ENCODE measurements at regions not wholly inside any gene's neighbourhood (a gene's known extent, or its start where the extent isn't known, plus 50 kb on each side); places are given as distances from the start of the nearest gene placed in this dataset.
"Not testable (repeated sequence)": the region's sequence is repeated elsewhere in the genome, so short reads cannot be mapped to it uniquely, and the experiment has no call there.

DNA sequence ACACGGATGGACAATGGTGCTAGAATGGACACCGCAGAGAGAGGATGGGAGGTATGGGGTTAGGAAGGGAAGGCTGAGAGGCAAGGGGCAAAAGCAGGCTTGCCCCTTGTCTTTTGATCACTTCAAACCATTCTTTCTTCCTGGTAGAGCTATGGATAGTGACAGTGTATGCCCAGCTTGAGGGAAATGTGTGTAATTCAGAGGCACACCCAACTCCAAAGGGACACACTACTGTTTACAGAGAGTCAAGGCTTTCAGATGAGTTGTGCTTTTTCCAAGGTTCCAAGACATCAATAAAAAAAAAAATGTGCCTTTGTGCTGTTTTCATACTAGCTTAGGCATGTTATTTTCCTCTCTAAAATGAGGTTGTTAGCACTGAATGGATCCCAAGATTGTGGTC is 185.0 kb downstream of the MCHR2 start:
- no peak for DNase-seq

DNA sequence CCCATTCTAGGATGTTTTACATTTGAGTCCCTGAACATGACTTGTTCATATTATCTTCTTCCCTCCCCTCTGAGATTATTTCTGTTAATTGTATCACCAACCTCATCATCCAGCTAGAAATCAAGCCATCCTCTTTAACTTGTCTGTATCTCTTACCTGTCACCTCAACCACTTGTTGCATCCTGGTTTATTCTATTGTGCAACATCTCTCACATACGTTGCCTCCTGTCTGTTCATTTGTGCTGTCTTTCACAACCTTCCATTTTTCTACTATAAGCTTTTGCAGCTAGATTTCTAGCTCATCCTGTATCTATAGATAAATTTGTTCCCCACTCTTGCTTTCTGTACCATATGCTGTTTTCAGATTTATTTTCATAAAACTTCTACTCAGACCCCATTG is 183.7 kb downstream of the MCHR2 start:
- no peak for DNase-seq

DNA sequence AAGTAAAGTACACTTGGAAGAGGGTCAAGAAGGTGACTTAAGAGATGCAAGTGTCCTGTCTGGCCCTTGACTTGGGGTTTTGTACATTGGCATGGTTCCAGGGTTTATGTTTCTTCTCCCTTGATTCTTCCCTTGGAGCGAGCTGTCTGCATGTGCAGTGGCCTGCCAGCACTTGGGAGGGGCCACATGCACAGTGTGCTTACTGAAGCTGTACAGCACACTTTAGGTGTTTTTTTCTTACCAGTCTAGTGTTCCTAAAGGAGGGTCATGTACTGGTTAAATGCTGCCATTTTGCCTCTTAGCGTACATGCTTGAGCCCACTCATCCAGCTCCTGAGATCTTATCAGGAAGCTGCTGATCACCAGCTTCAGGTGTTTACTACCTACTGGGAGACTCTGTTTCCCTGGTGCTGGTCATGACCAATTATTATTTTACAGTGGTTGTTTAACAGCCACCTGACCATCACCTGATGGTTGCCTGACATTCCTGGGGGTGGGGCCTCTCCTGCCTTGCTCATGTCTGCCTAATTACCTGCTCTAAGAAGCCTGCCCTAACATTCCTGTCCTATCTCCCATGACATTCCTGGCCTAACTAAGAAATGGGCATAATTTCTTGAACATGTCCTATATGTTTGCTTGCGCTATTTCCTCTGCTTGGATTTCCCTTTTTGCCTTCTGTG is 182.9 kb downstream of the MCHR2 start:
- no peak for DNase-seq

DNA sequence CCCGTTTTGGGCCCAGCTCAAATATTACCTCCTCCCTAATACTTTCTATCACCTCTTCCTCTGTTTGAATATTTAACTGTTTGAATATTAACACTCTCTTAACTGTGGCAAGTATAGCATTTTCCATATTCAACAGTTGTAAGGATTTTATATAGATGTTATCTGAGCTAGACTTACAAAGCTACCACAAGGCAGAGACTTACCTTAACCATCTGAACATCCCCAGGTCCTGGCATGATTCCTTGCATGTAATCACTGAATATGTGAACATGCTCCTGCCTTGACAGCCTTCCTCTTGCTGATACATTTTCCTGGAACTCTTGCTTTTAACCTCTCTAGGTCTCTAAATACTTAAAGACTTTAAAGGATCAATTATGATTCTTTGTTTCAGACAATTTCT is 182.4 kb downstream of the MCHR2 start:
- DNase-seq: no peak

DNA sequence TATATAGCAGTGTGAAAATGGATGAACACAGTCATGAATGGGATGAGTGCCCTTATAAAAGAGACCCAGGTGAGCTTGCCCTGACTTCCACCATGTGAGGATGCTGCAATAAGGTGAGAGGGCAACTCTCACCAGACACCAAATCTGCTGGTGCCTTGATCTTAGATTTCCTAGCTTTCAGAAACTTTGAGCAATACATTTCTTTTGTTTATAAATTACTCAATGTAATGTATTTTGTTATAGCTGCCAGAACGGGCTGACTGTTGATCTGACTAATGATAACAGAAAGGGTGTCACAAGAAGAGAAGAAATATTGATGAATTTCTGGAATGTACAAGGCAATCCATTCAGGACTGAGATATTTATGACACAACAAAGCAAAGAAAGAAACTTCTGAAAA is 180.5 kb downstream of the MCHR2 start:
- DNase-seq: no peak

DNA sequence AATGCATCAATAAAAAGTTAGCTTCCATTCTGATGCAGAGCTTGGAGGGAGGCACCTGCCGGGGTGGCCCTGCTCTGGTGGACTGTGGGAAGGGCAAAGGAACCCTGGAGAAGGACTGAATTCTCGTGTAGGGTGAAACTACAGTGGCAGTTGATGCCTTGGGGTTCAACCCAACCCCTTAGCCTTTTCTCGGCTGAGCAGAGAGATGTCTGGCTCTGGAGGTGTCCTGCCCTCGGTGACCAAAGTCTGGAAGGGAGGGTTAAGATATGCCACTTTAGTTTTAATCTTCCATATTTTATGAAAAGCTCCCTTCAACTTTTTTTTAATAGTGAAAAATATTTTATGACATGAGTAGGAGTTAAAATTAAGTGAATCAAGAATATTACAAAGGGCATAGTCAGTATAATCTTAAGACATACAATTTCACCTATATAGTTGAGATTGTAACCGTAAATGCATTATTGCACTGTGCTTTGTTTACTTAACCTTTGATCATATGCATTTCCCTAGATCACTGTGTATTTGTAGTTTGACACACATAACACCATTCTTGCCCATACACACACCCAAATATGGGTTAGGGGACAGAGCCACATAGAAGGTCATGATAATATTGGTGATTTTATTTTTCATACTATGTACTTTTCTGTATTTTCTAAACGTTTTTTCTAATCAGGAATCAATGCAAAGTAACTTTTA is 179.6 kb downstream of the MCHR2 start:
- no peak for DNase-seq

DNA sequence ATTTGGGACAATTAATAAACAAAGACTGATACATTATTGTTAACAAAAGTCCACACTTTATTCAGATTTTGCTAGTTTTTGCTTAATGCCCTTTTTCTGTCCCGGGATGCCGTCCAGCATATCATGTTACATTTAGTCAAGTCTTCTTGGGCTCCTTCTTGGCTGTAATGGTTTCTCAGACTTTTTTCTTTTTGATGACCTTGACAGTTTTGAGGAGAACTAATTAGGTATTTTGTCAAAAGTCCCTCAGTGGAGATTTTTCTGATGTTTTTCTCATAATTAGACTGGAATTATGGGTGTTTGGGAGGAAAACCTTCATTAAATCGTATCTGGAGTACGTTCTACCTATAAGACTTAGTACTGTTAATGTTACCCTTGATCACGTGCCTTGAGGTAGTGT is 177.2 kb downstream of the MCHR2 start:
- no peak for DNase-seq

DNA sequence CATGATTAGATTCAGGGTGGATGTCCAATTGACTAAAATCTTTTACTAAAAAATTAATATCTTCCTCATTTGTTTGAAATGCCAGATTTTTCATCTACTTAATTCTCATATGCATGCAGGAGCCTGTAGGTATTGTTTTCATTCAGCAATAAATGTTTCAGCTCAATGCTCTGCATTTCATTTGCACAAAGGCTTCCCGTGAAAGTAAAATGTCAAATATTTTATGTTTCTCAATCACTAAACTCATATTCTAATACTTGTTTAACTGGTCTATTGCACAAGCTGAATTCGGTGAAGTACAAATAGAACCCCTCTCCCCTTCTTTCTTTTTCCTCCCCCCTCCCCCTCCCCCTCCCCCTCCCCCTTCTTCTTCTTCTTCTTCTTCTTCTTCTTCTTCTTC is 175.9 kb downstream of the MCHR2 start:
- no peak for DNase-seq

DNA sequence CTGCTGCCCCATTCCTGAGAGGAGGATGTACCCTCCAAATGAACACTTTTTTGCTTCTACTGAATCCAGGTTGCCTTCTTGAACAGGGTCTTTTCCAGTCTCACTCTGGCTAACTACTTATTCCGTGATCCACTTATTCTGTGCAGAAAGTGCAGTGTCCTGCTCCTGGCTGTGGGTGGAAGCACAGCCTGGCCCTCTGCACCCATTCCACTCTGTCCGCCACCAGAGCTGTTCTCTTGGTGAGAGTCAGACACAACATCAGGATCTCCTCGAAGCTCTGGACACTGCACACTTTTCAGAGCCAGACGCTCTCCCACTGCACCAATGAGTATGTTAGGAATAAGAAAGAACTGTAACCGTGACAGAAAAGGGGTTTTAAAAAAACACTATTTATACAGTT is 174.2 kb downstream of the MCHR2 start:
- no peak for DNase-seq

DNA sequence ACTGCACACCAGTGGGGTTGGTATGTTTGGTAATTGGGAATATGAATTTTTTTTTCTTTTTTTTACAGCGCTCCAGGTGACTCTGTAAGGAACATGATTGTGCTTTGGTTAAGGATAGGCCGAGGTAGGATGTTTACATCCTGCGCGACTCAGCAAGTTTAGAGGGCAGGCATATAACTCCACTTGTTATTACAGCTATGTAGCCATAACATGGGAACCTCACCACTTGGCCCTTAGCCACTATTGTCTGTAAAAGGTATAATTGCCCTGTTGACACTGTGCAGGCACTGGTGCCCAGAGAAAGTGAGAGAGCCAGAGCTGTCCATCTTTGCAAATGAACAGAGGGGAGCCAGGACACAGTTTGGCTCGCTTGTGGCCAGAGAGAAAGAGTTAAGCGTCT is 172.9 kb downstream of the MCHR2 start:
- no peak for DNase-seq

DNA sequence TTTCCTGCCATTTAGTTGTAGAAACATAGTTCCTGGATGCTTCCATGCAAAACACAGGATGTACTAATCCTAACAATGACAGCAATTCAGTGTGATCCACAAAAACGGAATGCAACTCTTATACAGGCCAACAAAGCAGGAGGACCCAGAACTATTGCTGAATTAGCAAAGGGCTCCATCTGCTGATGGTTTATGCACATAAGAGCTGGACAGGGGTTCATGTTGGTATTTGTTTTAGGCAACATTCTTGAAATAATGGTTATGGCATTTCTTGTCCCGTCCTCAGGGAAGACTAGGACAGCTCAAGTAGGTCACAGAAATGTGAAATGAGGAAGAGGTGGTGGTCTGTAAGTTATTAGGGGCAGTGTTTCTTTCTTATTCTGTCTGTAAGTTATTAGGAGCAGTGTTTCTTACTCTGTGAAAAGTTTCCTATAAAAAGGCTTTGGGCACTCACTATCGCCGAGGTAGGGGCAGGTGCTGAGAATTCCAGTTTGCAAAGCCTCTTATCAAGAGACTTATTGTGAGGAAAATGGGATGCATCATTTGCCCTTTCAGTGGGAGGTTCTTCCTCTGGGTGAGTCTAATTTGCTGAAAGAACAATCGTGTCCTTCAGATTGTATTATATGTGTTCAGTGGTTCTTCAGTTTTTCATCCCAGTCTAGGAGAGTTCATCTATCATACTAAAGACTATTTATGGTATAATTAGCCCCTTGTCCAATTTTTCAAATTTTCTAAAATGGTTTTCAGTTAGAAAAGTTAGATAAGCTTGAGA is 171.1 kb downstream of the MCHR2 start:
- peak in 1 of 2 donors; percentile 38 for DNase-seq

DNA sequence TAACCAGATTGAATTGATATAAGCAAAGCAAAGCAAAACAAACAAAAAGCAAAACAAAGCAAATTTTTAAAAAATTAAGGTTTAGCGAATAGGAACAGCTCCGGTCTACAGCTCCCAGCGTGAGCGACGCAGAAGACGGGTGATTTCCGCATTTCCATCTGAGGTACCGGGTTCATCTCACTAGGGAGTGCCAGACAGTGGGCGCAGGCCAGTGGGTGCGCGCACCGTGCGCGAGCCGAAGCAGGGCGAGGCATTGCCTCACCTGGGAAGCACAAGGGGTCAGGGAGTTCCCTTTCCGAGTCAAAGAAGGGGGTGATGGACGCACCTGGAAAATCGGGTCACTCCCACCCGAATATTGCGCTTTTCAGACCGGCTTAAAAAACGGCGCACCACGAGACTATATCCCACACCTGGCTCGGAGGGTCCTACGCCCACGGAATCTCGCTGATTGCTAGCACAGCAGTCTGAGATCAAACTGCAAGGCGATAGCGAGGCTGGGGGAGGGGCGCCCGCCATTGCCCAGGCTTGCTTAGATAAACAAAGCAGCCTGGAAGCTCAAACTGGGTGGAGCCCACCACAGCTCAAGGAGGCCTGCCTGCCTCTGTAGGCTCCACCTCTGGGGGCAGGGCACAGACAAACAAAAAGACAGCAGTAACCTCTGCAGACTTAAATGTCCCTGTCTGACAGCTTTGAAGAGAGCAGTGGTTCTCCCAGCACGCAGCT is 170.3 kb downstream of the MCHR2 start:
- DNase-seq: not testable (repeated sequence)

DNA sequence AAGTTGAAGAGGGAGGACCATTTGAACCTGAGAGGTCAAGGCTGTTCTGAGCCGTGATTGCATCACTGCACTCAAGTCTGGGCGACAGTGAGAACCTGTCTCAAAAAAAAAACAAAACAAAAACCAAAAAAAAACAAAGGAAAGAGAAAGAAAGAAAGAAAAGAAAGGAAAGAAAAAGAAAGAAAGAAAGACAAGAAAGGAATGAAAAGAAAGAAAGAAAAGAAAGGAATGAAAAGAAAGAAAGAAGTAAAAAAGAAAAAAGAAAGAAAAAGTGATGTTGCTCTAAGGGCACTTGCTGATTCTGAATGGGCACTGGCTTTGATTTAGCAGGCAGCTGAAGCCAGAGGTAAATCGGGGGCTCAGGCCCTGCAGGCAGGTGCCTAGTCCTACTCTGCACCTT is 161.0 kb downstream of the MCHR2 start:
- DNase-seq: no peak

DNA sequence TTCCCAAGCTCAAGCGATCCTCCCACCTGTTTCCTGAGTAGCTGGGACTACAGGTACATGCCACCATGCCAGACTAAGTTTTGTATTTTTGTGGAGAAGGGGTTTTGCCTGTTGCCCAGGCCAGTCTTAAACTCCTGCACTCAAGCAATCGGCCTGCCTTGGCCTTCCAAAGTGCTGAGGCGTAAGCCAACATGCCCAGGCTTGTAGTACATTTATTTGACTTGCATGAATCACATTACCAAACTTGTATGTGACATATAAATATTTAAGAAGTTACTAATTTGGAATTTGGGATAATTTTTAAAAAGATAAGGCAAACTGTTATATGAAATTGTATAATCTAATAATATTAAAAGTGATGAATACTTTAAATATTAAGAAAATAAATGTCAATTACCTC is 157.6 kb downstream of the MCHR2 start:
- DNase-seq: no peak

DNA sequence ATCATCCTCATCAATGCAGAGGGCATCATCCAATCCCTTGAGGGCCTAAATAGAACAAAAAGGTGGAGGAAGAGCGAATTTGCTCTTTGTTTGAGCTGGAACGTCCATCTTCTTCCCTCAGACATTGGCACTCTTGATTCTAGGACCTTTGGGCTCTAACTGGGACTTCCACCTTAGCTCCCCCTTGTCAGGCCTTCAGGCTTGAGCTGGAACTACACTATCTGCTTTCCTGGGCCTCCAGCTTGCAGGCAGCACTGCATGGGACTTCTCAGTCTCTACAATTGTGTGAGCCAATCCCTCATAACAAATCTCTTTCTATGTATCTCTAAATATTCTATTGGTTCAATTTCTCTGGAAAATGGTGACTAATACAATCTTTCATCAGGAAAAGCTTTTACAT is 155.4 kb downstream of the MCHR2 start:
- DNase-seq: no peak

DNA sequence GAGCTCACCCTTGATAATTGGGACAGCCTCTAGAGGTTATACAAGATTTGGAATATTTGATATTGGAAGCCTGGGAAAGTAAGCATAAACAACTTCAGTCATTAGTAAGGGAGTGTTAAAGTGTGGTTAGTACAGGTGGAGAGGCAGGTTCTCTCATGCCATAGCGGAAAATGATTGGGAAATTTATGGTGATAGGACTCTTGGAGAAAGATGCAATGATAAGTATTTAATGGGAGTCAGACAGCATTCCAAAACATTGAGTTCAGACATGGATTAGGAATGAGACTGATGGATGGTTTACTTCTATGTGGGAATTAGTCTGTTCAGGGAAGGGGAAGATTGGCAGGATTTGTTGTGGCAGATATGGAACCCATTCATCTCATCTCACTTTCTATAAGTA is 152.7 kb downstream of the MCHR2 start:
- no peak for DNase-seq

DNA sequence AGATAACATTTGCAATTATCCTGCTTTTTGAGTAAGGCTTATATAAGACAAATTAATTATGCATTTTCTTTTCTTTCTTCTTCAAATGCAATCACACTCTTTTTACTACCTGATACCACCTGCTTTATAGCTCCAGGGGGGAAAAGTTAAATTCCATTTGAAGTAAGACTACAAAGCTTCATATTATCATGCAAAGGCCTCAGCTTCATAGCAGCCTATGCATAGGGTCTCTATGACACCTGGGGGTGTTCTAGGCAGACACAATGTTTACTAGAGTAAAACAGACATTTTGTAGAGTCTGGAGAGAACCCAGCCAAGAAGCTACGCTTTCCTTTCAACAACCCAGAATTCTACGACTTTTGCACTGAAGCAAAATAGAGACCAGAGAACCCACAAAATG is 148.0 kb downstream of the MCHR2 start:
- DNase-seq: no peak

DNA sequence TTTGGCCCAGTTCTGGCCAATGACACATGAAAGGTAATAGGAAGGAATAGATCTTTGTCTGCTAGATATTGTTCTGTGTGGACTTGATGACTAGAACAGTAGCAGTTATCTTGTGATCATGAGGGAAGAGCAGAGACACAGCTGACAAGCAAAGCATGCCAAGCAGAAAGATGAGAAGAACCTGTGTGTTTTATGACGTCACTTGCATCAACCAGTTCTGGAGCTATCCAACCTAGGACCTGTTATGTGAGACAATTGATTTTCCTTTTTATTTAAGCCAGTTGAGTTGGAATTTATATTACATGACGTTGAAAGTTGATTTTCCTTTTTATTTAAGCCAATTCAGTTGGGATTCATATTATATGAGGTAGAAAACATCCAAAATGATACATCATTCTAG is 143.2 kb downstream of the MCHR2 start:
- DNase-seq: no peak

DNA sequence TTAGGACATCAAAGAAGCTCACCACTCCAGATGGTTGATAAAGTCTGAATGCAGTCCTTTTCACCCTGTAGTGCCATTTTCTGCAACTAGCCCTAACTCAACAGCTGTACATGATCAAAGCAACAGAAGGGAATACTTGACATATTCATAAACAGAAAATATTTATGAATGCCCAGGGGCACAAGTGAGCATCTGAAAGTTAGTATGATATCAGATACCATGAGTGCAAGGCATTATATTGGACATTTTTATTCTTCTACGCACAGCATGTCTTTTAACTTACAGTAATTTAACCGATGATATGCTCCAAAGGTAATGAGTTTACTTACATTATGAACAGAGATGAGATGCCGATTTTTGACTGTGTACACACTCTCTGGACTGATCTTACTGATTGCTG is 142.0 kb downstream of the MCHR2 start:
- DNase-seq: no peak

DNA sequence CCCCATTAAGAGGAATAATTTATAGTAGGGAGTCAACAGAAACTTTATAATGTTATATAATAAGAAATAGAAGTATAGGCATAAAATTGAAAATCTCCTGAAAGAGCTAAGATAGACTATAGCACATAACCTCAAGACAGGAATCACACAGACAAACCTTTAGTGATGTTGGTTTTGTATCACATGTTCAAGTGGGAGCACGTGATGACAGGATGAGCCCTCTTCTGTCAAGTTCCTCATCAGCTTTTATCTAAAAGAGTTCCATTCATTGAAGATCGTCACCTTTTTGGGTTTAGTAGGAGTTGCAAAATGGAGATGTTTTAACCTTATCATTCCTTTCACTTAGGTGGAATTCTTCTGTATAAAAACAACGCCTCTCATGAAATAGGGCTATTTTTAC is 127.0 kb downstream of the MCHR2 start:
- DNase-seq: no peak

DNA sequence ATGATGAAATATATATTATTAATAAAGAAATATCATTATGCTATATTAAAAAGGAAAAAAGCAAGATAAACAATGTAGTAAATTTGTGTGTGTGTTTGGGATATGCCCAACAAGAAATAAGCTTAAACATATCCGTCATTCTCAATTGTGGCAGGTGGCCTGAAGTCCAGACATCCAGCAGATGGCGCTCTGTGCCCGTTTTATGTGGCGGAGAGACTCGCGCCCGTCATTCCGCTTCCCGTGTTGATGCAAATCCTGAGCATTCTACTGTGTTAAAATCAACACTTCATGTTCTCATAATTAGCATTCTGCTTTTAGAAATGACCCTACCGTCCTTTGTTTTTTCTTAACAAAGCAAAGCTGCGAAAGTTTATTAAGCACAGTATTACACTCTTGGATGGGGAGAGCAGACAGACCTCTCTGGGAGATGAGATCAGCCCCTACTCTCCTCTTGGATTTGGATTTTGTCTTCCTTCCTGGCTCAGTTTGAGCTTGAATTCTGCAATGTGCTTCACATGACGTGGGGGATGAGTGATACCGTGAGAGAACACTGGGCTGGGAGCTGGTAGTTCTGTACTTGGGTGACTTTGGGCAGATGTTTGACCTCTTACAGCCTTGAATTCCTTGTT is 125.8 kb downstream of the MCHR2 start:
- DNase-seq: peak; percentile 53 to 58

All from CD4-positive, alpha-beta T cell treated with Interleukin-4 for 1 hour (primary cell).